CD4-positive, alpha-beta T cell treated with Interferon alpha-2 for 1 hour (primary cell): ENCODE measurements at regions not wholly inside any gene's neighbourhood (a gene's known extent, or its start where the extent isn't known, plus 50 kb on each side); places are given as distances from the start of the nearest gene placed in this dataset.

Experiments
- DNase-seq, 2 donors: peaks; one replicate each; pipeline ENCODE4 v3.0.0-alpha.2; 2020 to 2022

- DNase-seq, result no peak
These were observed 466.7 kb upstream of the FAT1 start for GRCh38 chr4:187190390-187190789.

GRCh38 chr4:187191676-187192075 is 468.0 kb upstream of the FAT1 start:
- no peak for DNase-seq

GRCh38 chr4:187192266-187192665 is 468.6 kb upstream of the FAT1 start:
- DNase-seq, result no peak

- DNase-seq, result no peak
These were observed 469.5 kb upstream of the FAT1 start for GRCh38 chr4:187193141-187193540.

GRCh38 chr4:187204389-187204918 is 480.8 kb upstream of the FAT1 start:
- DNase-seq, result no peak

- no peak for DNase-seq
These were observed 484.3 kb upstream of the FAT1 start for GRCh38 chr4:187207931-187208330.

GRCh38 chr4:187208651-187209050 is 485.0 kb upstream of the FAT1 start:
- no peak for DNase-seq

- DNase-seq, result no peak
These were observed 486.4 kb upstream of the FAT1 start for GRCh38 chr4:187209921-187210613.

GRCh38 chr4:187212446-187213080 is 488.9 kb upstream of the FAT1 start:
- no peak for DNase-seq

GRCh38 chr4:187215438-187215837 is 491.8 kb upstream of the FAT1 start:
- no peak for DNase-seq

- no peak for DNase-seq
These were observed 495.1 kb upstream of the FAT1 start for GRCh38 chr4:187218705-187219245.

- DNase-seq, result no peak
These were observed 500.9 kb upstream of the FAT1 start for GRCh38 chr4:187224560-187224959.

GRCh38 chr4:187227907-187228704 is 504.4 kb upstream of the FAT1 start:
- DNase-seq, result no peak

GRCh38 chr4:187232196-187232595 is 508.5 kb upstream of the FAT1 start:
- no peak for DNase-seq

GRCh38 chr4:187232796-187233195 is 509.1 kb upstream of the FAT1 start:
- no peak for DNase-seq

- no peak for DNase-seq
These were observed 512.0 kb upstream of the FAT1 start for GRCh38 chr4:187235456-187236170.

- no peak for DNase-seq
These were observed 512.7 kb upstream of the FAT1 start for GRCh38 chr4:187236209-187236890.

GRCh38 chr4:187238646-187239045 is 515.0 kb upstream of the FAT1 start:
- no peak for DNase-seq

GRCh38 chr4:187251896-187252295 is 528.2 kb upstream of the FAT1 start:
- no peak for DNase-seq

GRCh38 chr4:187256897-187257296 is 533.2 kb upstream of the FAT1 start:
- no peak for DNase-seq

GRCh38 chr4:187258651-187259401 is 535.2 kb upstream of the FAT1 start:
- DNase-seq, result no peak
